ENCODE measurements at regions not wholly inside any gene's neighbourhood (a gene's known extent, or its start where the extent isn't known, plus 50 kb on each side); places are given as distances from the start of the nearest gene placed in this dataset.
"Not testable (repeated sequence)": the region's sequence is repeated elsewhere in the genome, so short reads cannot be mapped to it uniquely, and the experiment has no call there.

DNA sequence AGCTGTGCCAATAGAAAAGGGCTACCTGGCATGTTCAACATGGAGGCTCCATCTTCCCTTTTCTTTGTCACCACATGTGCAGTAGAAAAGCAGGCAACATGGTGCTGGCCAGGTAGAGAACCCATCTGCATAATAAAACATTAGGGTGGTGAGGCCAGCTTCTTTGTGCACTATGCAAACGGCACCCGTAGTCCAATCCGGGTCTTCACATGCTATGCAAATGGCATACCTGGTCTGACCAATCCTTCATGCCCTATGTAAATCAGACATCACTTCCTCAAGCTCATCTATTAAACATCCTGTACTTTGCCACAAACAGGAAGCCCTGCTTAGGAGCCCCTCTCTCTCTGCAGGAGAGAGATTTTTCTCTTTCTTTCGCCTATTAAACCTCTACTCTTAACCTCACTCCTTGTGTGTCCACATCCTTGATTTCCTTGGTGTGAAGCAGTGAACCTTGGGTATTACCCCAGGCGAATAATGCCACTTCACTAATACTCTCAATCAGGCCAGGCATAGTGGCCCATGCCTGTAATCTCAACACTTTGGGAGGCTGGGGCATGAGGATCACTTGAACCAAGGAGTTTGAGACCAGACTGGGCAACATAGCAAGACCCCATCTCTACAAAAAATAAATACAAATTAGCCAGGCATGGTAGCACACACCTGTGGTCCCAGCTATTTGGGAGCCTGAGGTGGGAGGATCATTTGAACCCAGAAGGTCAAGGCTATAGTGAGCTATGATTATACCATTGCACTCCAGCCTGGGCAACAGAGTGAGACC is 111.3 kb upstream of the MRI1 start:
- no peak for DNase-seq (ENCODE audit: low read depth)

DNA sequence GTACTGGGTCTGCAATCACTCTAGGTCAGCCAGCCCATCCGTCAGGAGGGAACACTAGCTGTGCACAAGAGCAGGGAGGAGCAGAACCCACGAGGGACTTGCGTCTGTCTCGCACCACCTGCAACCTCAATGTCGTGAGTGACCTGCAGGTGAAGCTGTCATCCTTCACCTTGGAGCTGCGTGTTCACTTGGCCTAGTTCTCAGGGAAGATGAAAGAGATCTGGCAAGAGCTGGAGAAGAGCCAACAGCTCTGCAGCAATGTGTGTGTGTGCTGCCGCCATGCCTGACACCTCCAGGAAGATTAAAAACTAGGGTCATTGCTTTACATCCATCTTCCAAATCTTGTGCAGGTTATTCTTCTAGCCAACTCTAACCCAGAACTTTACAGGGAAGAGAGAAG is 117.6 kb upstream of the MRI1 start:
- no peak for DNase-seq (ENCODE audit: low read depth)

DNA sequence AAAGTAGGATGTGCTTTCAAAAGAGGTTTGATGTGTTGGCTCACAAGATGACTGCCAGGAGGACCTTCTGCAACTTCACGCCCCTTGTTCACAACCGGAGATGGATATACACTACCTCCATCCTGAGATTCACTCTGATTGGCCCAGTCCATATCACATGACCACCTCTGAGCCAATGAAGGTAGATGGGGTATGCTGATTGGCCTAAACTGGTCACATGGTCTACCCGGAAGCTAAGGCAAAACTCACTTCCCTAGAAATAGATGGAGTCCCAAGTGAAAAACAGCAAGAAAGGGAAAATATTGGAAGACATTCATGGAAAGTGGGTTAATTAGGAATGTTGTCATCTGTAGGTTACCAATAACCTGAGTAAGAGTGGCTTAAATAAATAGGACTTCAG is 119.7 kb upstream of the MRI1 start:
- DNase-seq (ENCODE audit: low read depth), result no peak

DNA sequence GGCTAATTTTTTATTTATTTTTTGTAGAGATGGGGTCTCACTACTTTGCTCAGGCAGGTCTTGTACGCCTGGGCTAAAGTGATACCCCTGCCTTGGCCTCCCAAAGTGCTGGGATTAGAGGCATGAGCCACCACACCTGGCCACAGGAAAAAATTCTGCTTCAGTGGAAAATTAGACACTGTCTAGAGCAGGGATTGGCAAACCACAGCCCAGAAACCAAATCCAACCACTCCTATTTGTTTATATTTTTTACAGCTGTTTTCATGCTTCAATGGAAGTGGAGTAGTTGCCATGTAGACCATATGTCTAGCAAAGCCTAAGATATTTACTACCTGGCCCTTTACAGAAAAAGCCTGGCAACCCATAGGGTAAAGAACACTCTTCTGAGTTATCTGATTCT is 123.7 kb upstream of the MRI1 start:
- DNase-seq (ENCODE audit: low read depth), result no peak

DNA sequence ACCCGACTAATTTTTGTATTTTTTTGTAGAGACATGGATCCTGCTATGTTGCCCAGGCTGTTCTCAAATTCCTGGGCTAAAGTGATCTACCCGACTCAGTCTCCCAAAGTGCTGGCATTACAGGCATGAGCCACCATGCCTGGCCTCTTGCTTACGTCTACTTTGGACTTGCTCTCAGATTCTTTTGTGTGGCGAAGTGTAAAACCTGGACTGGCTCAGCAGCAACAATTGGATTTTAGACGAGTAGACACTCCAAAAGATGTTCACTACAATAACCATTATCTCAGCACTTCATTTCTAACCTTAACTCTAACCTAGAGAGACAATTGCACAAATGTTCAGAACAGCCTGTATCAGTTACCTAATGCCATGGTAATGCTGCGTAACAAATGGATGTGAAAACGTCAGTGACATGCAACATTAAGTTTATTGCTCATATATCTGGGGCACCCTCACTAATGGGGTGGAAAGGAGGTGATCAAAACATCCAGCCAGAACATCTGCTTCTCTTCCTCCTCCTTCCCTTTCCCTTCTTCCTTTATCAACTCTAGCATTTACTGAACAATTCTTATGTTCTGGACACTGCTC is 124.9 kb upstream of the MRI1 start:
- DNase-seq (ENCODE audit: low read depth), result no peak

DNA sequence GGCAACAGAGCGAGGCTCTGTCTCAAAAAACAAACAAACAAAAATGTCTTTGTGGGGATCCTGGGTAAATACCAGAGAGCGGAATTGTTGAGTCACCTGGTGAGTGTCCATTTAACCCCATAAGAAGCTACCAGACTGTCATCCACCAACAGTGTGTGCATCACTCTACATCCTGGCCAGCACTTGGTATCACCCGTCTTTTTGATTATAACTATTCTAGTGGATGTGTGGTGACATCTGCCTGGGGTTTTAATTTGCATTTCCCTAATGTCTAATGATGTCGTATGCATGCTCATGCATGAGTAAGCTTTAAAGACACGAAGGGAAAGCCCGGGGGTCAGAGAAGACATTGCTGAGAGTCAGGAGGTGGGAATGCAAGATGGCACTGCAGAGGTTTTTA is 126.7 kb upstream of the MRI1 start:
- no peak for DNase-seq (ENCODE audit: low read depth)

DNA sequence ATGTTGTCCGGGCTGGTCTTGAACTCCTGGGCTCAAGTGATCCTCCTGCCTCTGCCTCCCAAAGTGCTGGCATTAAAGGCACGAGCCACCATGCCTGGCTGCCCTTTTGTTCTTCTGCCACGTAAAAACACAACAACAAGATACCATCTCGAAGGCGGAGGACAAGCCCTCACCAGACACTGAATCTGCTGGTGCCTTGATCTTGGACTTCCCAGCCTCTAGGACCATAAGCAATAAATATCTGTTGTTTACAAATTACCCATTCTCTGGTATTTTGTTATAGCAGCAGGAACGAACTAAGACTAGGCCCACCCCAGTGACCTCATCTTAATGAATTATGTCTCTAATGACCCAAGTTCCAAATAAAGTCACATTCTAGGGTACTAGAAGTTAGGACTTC is 128.4 kb upstream of the CACNA1A start:
- DNase-seq (ENCODE audit: low read depth), result no peak

DNA sequence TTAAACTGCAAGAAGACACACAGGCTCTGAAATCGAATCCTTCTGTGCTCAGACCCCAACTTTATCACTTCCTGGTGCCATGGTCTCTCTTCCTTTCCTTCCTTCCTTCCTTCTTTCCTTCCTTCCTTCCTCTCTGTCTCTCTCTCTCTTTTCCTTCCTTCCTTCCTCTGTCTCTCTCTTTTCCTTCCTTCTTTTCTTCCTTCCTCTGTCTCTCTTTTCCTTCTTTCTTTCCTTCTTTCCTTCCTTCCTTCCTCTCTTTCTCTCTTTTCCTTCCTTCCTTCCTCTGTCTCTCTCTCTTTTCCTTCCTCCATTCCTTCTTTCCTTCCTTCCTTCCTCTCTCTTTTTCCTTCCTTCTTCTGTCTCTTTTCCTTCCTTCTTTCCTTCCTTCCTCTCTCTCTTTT is 127.2 kb upstream of the CACNA1A start:
- DNase-seq (ENCODE audit: low read depth), result no peak

DNA sequence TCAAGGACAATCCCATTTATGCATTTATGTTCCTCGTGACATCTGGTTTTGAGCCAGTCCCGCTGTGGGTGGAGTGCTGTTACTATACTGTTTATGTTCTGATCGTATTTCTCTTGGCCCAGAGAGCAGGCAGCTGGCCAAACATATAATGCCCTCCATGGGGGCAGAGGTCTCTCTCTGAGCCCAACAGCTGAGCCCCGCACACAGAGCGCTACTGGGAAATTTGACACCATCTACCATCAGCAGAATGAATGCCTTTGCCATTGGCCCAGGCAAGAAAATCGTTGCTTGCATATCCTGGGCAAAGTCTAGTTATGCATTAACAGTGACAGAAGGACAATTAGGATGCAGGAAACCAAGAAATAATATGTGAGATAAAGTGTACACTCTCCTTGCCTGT is 126.8 kb upstream of the CACNA1A start:
- DNase-seq (ENCODE audit: low read depth), result no peak

DNA sequence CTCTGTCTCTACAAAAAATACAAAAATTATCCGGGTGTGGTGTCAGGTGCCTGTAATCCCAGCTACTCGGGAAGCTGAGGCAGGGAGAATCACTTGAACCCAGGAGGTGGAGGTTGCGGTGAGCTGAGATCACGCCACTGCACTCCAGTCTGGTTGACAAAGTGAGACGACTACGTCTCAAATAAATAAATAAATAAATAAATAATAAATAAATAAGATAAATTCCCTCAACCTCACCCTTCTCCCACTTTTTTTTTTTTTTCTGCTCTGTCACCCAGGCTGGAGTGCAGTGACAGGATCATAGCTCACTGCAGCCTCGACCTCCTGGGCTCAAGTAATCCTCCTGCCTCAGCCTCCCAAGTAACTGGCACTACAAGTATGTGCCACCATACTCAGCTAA is 125.9 kb upstream of the CACNA1A start:
- DNase-seq (ENCODE audit: low read depth), result not testable (repeated sequence)

DNA sequence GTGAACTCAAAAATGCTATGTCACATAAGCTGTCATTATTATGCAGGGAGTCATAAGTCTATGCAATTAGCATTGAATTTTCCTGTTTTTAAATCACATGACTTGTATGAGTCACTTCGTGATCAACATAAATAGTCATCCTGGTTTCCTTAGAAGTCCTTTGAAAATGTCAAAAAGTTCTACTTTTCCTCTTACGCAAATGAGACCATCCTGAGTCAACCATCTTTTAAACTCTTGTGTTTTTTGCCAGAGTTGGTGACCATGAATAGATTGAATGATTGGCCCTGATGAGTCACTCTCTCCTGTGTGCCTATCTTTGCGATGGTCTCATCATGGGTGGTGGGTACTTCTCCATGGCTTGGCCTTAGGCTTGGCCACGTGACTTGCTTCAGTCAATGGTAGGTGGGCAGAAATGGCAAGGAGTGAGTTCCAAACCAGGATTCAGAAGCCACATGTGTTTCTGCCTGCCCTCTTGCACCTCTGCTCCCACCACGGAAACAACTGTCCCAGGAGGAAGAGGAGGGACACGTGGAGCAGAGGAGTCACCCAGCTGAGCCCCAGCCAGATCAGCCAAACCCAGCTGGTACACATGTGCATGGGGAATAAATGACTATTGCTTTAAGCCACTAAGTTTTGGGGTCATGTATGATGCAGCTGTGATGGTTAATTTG is 123.5 kb upstream of the CACNA1A start:
- no peak for DNase-seq (ENCODE audit: low read depth)

DNA sequence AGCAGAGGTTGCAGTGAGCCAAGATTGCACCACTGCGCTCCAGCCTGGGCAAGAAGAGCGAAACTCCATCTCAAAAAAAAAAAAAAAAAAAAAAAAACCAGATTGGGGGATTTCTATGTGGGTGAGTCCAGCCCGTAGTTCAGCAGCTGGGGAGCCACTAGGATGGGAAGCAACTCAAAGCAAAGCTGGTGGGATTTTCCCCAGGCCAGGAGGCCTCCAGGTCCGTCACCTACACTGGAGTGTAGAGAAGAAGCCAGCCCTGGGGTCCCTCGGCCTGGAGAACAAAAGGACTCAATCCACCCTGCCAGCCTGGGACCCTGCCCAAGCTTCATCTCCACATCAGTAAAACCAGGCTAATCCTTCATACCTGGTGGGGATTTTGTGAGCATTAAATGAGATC is 121.3 kb upstream of the CACNA1A start:
- DNase-seq (ENCODE audit: low read depth), result no peak

DNA sequence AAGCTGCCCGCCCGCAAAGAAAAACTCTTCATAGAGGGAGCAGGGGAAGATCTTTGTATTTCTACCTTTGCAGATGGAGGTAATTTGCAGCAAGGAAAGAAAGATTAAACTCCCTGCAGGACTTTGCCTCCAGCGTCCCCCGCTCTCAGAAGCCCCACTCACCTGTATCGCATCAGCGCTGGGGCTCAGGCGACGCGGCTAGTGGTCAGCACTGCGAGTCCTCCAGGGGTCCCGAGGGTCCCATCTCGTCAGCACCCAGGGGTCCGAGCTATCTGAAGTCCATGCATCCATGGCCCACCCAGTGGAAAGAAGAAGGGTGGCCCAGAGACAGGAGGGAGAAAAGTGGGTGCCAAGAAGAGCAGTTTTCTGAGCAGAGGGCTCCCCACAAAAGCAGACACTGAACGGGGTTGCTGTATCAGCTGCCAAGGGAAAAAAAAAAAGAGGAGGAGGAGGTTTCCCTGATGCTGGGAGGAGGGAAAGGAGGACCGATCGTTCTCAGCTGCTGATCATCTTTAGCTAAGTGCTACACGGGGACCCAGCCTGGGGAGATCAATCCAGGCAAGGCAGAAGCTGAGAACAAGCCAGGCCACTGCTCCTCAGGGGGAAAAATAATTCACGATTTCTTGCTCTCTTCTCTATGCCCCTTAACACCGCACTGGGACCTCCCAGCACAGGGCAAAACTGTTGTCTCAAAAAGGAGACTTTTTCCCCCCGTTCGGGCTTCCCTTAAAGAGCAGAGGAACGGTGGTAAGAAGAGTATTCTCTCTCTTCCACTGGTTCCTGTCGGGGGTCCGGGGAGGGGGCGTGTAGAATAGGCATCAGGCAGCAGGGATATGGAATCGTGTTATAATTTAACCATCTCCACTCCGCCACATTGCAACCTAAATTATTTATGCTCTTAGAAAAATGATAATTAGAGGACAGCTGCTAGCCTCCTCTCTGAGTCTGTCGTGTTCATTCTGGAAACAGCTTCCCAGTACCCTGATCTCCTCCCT is 117.7 kb upstream of the CACNA1A start:
- DNase-seq (ENCODE audit: low read depth), result no peak

DNA sequence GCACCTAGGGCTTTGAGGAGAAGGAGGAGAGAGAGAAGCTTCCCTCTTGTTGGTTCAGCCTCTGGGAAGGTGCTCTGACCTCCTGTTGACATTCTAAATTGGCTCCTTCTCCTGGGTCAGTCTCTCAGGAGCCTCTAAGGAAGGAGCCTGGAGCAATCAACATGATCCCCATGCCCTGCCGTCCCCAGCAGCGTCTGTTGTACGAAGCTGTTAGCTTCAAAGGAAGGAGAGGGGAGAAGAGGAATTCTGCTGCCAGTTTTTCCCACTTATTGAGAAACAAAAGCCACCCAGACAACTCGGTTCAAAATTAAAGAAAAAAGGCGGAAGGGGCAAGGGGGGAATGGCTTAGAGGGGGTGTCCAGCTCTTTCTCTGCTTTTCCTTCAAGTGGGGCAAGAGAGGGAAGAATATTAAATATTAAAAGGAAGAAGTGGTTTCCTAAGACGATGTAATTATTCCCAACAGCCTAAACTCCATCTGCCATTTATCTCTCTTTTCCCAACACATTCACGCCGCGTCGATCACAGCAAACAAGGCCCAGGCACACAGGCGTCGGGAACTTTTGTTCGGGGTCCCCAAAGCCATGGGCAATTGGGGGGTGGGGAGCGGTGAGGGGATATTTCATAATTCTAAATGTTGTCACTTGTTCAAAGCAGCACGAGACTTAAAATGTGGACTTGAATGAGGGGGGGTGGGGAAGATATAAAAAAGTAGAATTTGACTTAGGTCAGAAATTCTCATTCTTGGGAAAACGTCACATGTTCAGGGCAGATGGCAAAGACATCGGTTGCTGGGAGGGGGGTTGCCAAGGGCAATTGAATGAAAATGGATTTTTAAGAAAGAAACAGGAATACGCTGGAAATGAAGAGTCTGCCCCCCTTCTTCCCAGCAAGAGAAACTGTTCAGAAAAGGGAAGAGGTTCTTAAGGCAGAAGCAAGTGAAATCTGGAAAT is 116.8 kb upstream of the CACNA1A start:
- DNase-seq (ENCODE audit: low read depth), result no peak

DNA sequence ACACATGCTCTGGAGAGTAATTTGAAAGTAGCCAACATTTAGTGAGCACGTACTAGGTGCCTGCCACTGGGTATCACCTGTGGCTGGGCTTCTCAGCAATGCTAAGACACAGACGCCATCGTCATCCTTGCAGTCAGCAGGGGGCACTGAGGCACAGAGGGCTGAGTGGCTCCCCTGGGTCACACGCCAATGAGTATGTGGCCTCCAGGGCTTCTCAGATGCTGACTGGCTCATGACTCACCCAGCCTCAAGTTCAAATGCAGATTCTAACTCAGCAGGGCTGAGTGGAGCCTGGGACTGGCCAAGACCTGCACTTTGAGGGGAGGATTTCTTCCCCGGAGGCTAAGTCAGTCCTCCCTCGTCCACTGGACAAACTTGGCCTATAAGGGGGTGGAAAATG is 115.1 kb upstream of the CACNA1A start:
- DNase-seq (ENCODE audit: low read depth), result peak; percentile 5

DNA sequence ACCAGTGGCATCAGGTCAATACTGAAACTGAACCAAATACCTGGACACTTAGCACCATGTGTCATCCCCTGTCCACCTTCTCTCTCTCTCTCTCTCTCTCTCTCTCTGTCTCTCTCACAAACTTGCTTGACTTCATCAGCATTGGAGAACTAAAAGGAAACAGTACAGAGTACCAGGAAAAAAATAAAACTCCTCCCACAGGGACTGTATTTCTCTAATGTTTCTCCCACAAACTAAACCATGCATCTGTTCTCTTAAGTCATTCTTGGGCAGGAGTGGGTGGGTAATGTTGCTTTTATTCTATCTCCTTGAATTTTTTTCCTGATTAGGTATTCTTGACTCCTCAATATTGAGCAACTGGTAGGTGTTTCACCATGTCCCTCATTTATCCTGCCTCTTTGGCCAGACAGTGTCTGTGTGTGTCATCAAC is 112.9 kb upstream of the CACNA1A start:
- DNase-seq (ENCODE audit: low read depth), result no peak

DNA sequence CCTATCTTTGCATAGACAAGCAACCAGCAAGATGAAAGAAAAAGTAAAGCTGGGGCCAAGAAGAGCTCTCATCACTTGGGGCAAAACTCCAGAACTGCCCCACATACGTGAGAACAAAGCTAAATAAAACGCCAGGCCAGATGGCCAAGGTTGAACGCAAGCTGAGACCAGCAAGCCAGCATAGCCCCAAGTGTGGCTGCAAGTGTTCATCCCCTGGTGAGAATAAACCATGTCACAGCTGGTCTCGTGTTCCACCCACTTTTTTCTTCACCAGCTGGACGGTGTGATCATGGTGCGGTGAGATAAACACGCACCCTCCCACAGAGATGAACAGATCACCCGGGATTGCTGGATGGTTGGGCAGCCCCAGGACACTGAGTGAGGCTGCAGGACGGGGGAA is 109.6 kb upstream of the CACNA1A start:
- DNase-seq (ENCODE audit: low read depth), result no peak

DNA sequence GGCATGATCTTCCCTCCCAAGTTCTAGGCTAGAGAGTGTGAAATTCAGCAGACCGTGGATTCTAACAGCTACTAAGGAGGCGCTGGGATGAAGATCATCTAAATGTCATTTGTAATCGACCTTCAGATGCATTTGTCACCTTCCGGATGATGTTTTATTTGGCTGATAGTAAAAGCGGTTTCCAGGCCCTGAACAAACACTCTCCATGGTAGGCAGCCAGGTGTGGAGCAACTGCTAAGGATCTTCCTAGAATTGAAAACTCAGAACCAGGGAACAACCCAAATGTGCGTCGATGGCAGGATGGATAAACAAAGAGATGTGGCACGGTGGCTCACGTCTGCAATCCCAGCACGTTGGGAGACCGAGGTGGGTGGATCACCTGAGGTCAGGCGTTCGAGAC is 107.2 kb upstream of the CACNA1A start:
- DNase-seq (ENCODE audit: low read depth), result no peak

DNA sequence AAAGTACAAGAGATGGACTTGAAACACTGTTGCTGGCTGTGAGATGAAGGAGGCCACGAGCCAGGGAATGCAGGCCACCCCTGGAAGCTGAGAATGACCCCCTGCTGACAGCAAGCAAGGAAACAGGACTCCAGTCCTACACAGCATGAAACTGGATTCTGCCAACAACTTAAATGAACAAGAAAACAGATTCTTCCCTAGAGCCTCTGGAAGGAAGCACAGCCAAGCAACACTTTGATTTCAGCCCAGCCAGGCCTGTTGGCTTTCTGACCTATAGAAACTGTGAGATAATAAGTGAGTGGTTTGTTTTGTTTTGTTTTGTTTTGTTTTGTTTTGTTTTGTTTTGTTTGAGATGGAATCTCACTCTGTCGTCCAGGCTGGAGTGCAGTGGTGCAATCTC is 105.3 kb upstream of the CACNA1A start:
- DNase-seq (ENCODE audit: low read depth), result no peak

DNA sequence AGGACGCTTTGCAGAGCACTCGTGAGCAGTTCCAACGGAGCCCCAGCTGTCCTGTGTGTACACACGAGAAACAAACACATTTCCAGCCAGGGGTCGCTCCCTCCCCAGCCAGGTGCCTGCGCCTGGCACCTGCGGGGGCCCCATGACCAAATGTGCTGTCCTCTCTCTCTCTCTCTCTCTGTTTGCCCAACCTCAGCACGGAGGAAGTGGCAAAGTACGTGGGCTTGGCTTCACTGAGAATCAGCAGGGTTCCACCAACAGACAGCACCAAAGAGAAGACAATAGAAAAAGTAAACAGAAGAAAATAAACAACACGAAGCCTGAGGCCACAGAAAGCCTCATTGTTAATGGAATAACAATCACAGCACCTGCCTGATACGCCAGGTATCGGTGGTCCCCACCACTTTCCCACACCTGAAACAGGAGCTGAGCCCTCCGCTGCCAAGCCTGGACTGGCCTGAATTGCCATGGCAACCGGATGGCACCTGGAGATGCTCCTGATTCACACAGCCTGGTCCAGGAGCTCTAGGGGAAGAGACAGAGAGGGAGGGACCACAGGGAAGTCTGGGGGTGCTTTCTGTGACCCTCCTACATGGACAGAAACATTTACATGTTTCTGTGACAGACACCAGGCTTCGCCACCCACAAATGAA is 103.9 kb upstream of the CACNA1A start:
- DNase-seq (ENCODE audit: low read depth), result no peak

DNA sequence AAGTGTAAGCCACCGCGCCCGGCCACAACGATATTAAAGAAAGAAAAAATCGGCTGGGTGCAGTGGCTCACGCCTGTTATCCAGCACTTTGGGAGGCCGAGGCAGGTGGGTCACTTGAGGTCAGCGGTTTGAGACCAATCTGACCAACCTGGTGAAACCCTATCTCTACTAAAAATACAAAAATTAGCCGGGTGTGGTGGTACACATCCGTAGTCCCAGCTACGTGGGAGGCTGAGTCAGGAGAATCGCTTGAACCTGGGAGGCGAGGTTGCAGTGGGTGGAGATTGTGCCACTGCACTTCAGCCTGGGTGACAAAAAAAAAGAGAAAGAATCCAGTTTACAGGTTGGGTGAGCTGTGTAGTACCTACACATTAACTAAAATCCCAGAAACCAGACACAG is 99.9 kb upstream of the CACNA1A start:
- no peak for DNase-seq (ENCODE audit: low read depth)

Measured in stimulated activated CD8-positive, alpha-beta memory T cell treated with anti-CD3 and anti-CD28 coated beads, Interleukin-7, amount 100 ng/mL, for 24 hours (primary cell).